ENCODE measurements at regions not wholly inside any gene's neighbourhood (a gene's known extent, or its start where the extent isn't known, plus 50 kb on each side); places are given as distances from the start of the nearest gene placed in this dataset.

GRCh38 chr1:47574451-47575165 lies 136.8 kb downstream of the FOXD2 start:
- no peak for DNase-seq (ENCODE audit: low read depth in 2 of 2)

GRCh38 chr1:47575855-47576757 lies 138.3 kb downstream of the FOXD2 start:
- DNase-seq (ENCODE audit: low read depth in 2 of 2), result peak; percentile 27 to 42

GRCh38 chr1:47576758-47577115 lies 138.9 kb downstream of the FOXD2 start:
- no peak for DNase-seq (ENCODE audit: low read depth in 2 of 2)

- DNase-seq (ENCODE audit: low read depth in 2 of 2), result no peak
These were observed 139.6 kb downstream of the FOXD2 start for GRCh38 chr1:47577303-47578025.

- DNase-seq (ENCODE audit: low read depth in 2 of 2), result no peak
These were observed 140.3 kb downstream of the FOXD2 start for GRCh38 chr1:47578026-47578720.

GRCh38 chr1:47578721-47579419 lies 141.0 kb downstream of the FOXD2 start:
- peak in 1 of 2 experiments; percentile 16 for DNase-seq (ENCODE audit: low read depth in 2 of 2)

- DNase-seq (ENCODE audit: low read depth in 2 of 2), result no peak
These were observed 142.0 kb downstream of the FOXD2 start for GRCh38 chr1:47579809-47580208.

- DNase-seq (ENCODE audit: low read depth in 2 of 2), result no peak
These were observed 142.7 kb downstream of the FOXD2 start for GRCh38 chr1:47580451-47580995.

GRCh38 chr1:47582891-47583608 lies 145.2 kb downstream of the FOXD2 start:
- DNase-seq (ENCODE audit: low read depth in 2 of 2), result no peak

- DNase-seq (ENCODE audit: low read depth in 2 of 2), result no peak
These were observed 146.4 kb downstream of the FOXD2 start for GRCh38 chr1:47584249-47584648.

GRCh38 chr1:47585141-47585902 lies 147.5 kb downstream of the FOXD2 start:
- no peak for DNase-seq (ENCODE audit: low read depth in 2 of 2)

GRCh38 chr1:47587891-47588582 lies 150.2 kb downstream of the FOXD2 start:
- no peak for DNase-seq (ENCODE audit: low read depth in 2 of 2)

GRCh38 chr1:47590523-47591225 lies 152.8 kb downstream of the FOXD2 start:
- DNase-seq (ENCODE audit: low read depth in 2 of 2), result no peak

- no peak for DNase-seq (ENCODE audit: low read depth in 2 of 2)
These were observed 154.0 kb downstream of the FOXD2 start for GRCh38 chr1:47591801-47592200.

GRCh38 chr1:47592296-47593012 lies 154.6 kb downstream of the FOXD2 start:
- no peak for DNase-seq (ENCODE audit: low read depth in 2 of 2)

GRCh38 chr1:47593013-47593568 lies 155.2 kb downstream of the FOXD2 start:
- DNase-seq (ENCODE audit: low read depth in 2 of 2), result no peak

- no peak for DNase-seq (ENCODE audit: low read depth in 2 of 2)
These were observed 155.9 kb downstream of the FOXD2 start for GRCh38 chr1:47593598-47594285.

Data from fibroblast of skin of left quadriceps (primary cell).